Activated CD8-positive, alpha-beta T cell treated with anti-CD3 and anti-CD28 coated beads, Interleukin-2, amount 10 ng/mL, durations not matched to agents 7 days and 5 days (primary cell): ENCODE measurements at regions not wholly inside any gene's neighbourhood (a gene's known extent, or its start where the extent isn't known, plus 50 kb on each side); places are given as distances from the start of the nearest gene placed in this dataset.
"Not testable (repeated sequence)": the region's sequence is repeated elsewhere in the genome, so short reads cannot be mapped to it uniquely, and the experiment has no call there.

Experiments
- ATAC-seq: fragments of 150-1000 bp; cut with Tn5 transposase; one replicate; pipeline ENCODE4 v1.10.0; 2021; ENCODE audit warnings: moderate library complexity
- CTCF ChIA-PET: fragments of 350-600 bp; sonication (Branson Sonifier 250); formaldehyde crosslinking; loops from one replicate; lab custom pipeline; 2021; ENCODE audit warnings: antibody characterized with exemption; lab: Charles Lee
- POLR2A ChIA-PET: fragments of 350-600 bp; sonication (Branson Sonifier 250); formaldehyde crosslinking; loops from one replicate; lab custom pipeline; 2021; ENCODE audit warnings: antibody characterized with exemption; lab: Charles Lee
- DNase-seq: peaks from one replicate; pipeline ENCODE4 v3.0.0-alpha.2; 2020
- H3K27ac Mint-ChIP-seq: one replicate; pipeline ENCODE4 v1.8.0; 2021; ENCODE audit warnings: mild to moderate bottlenecking, mixed read lengths
- H3K27me3 Mint-ChIP-seq: one replicate; pipeline ENCODE4 v1.8.0; 2021; ENCODE audit warnings: low read depth, mixed read lengths
- H3K36me3 Mint-ChIP-seq: one replicate; pipeline ENCODE4 v1.8.0; 2021; ENCODE audit warnings: low read depth, mixed read lengths
- H3K4me1 Mint-ChIP-seq: one replicate; pipeline ENCODE4 v1.8.0; 2021; ENCODE audit warnings: low read depth, mixed read lengths
- H3K4me3 Mint-ChIP-seq: one replicate; pipeline ENCODE4 v1.8.0; 2021; ENCODE audit warnings: mild to moderate bottlenecking, mixed read lengths
- H3K9me3 Mint-ChIP-seq: one replicate; pipeline ENCODE4 v1.8.0; 2022; ENCODE audit warnings: mixed read lengths; ENCODE audit not compliant: insufficient read depth

DNA sequence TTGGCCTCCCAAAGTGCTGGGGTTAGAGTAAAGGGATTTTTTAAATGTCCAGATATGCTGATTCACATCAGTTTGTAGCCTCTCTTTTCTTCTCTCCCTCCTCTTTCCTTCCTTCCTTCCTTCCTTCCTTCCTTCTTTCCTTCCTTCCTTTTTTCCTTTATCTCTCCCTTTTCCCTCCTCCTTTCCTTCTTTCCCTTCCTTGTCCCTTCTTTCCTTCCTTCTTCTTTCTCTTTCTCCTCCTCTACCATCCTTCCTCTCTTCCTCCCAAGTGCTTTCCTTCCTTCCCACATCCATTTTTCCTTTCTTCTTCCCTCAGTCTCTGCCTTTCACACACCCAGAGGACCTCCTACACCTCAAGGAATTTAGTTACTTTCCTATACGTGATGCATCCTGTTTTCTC is 671.8 kb downstream of the HS3ST4 start:
- Mint-ChIP-seq H3K36me3 (no peaks in the 10 kb centered on the region), H3K27me3 (peaks cover 5% of the 10 kb centered on the region), H3K9me3 (no peaks in the 10 kb centered on the region), H3K4me1 (no peaks in the 10 kb centered on the region), H3K4me3 (no peak overlapping the region), H3K27ac (no peak overlapping the region)
- ChIA-PET CTCF (no interaction called here), POLR2A (no interaction called here)
- ATAC-seq = no peak
- no peak for DNase-seq

DNA sequence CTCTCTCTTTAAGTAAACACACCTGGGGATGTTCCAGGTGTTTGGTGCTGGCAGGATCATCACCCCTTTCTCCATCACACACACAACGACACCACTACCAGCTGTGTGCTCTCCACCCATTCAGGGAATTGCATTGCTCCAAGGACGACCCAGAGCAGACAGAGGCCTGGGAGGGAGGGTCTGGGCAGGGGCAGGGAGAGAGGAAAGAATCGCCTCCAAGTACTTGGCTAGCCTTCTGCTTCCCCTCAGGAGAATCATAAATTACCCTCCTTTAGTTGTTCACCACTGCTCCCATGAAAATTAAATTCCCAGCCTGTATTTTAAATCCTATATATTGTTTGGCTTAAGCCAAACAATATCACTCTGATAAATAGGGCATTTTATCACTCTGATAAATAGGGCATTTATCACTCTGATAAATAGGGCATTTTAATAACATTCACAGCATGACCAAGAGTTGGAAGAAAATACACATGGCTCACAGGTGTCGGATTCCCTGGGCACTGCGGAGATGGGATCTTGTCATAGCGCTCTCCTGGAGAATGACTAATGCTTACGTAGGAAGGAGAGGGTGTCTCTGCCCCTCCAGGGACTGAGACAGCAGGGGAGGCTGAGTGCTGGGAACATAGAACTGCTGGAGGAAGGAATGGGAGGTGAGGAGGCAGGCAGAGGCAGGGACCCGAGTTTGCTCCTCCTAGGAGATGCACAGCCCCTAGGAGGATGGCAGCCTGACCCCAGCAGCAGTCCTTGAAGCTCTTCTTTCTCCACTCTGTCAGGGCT is 673.6 kb downstream of the HS3ST4 start:
- Mint-ChIP-seq H3K4me3 (no peak overlapping the region), H3K27me3 (peaks cover 5% of the 10 kb centered on the region), H3K9me3 (no peaks in the 10 kb centered on the region), H3K27ac (no peak overlapping the region), H3K4me1 (no peaks in the 10 kb centered on the region), H3K36me3 (no peaks in the 10 kb centered on the region)
- ATAC-seq (no peak), DNase-seq (no peak)
- CTCF ChIA-PET = no interaction called here
- POLR2A ChIA-PET = no interaction called here

- ATAC-seq = no peak
- ChIA-PET CTCF (no interaction called here), POLR2A (no interaction called here)
- no peak overlapping the region for H3K4me3 Mint-ChIP-seq
- DNase-seq = no peak
- H3K36me3 Mint-ChIP-seq = no peaks in the 10 kb centered on the region
- H3K4me1 Mint-ChIP-seq = no peaks in the 10 kb centered on the region
- no peak overlapping the region for H3K27ac Mint-ChIP-seq
- H3K27me3 Mint-ChIP-seq = peaks cover 5% of the 10 kb centered on the region
- no peaks in the 10 kb centered on the region for H3K9me3 Mint-ChIP-seq
Measured at GRCh38 chr16:26371349-26371869, 679.6 kb downstream of the HS3ST4 start.

DNA sequence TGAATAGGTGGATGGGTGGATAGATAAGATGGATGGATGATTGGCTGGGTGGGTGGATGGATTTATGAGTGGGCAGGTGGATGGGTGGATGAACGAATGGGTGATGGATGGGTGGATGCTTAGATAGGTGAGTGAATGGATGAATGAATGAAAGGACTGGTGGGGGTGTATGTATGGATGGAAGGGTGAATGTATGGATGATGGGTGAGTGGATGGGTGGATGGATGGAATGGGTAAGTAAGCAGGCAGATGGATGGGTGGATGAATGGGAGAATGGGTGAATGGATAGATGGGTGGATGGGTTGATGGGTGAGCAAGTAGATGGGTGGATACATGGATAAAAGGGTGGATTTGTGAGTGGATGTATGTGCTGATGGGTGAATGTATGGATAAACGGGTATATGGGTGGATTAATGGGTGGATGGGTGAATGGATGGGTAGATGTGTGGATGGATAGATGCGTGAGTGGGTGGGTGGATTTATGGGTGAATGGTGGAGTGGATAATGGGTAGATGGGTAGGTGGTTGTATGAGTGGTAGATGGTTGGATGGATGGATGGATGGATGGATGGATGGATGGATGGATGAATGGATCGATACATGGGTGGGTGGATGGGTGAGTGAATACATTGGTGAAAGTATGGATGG is 682.6 kb downstream of the HS3ST4 start:
- ChIA-PET CTCF (no interaction called here), POLR2A (no interaction called here)
- H3K9me3 Mint-ChIP-seq = no peaks in the 10 kb centered on the region
- DNase-seq (no peak), ATAC-seq (no peak)
- H3K4me3 Mint-ChIP-seq = no peak overlapping the region
- H3K27ac Mint-ChIP-seq = no peak overlapping the region
- H3K27me3 Mint-ChIP-seq = no peaks in the 10 kb centered on the region
- H3K36me3 Mint-ChIP-seq = no peaks in the 10 kb centered on the region
- H3K4me1 Mint-ChIP-seq = no peaks in the 10 kb centered on the region

DNA sequence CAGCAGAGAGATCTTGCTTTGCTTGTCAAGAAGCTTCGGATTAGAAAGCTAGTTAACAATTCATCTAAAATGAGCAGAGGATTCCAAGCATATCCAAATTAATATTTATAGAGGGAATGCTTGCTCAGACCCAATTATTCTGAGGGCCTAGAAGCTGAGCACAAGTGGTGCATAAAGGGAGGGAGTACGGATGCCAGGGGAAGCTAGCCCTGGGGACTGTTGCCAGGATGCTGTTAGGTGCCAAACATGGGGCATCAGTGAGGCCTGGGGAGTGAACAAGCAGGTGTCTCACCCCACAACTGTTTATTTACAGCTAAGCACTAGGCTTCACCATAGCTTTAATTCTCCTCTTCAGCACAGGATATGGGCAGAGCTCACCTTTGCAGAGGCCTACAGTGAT is 684.1 kb upstream of the C16orf82 start:
- H3K27me3 Mint-ChIP-seq = peaks cover 6% of the 10 kb centered on the region
- no peaks in the 10 kb centered on the region for H3K36me3 Mint-ChIP-seq
- POLR2A ChIA-PET = no interaction called here
- ATAC-seq (no peak), DNase-seq (no peak)
- no peaks in the 10 kb centered on the region for H3K4me1 Mint-ChIP-seq
- H3K9me3 Mint-ChIP-seq = no peaks in the 10 kb centered on the region
- CTCF ChIA-PET = no interaction called here
- no peak overlapping the region for H3K4me3 Mint-ChIP-seq
- no peak overlapping the region for H3K27ac Mint-ChIP-seq

- ChIA-PET POLR2A (no interaction called here), CTCF (no interaction called here)
- Mint-ChIP-seq H3K27me3 (peaks cover 10% of the 10 kb centered on the region), H3K27ac (no peak overlapping the region), H3K36me3 (no peaks in the 10 kb centered on the region), H3K4me1 (no peaks in the 10 kb centered on the region), H3K9me3 (no peaks in the 10 kb centered on the region), H3K4me3 (no peak overlapping the region)
- ATAC-seq (no peak), DNase-seq (no peak)
Measured at GRCh38 chr16:26386096-26386495, 680.6 kb upstream of the C16orf82 start.

DNA sequence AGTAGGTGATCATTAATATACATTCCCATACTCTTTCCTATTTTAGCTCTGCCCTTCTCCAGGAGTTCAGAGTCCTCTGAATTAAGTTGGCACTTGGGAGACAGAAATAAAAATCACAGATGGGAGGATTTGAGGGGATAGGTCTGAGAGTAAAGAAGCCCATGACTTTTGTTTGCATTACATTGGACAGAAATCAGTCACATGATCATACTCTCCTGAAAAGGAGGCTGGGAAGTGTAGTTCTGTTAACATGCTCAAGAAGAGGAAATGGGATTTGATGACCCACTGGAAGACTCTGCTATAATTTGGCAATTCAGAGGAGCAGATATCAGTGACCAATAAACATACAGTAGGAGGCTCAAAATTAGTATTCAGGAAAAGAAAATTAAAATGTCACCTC is 674.9 kb upstream of the C16orf82 start:
- CTCF ChIA-PET = no interaction called here
- Mint-ChIP-seq H3K27me3 (peaks cover 10% of the 10 kb centered on the region), H3K4me1 (no peaks in the 10 kb centered on the region), H3K36me3 (no peaks in the 10 kb centered on the region), H3K4me3 (no peak overlapping the region), H3K27ac (no peak overlapping the region), H3K9me3 (no peaks in the 10 kb centered on the region)
- DNase-seq (no peak), ATAC-seq (no peak)
- POLR2A ChIA-PET = no interaction called here

GRCh38 chr16:26394409-26394808 is 672.3 kb upstream of the C16orf82 start:
- ATAC-seq (no peak), DNase-seq (no peak)
- H3K4me1 Mint-ChIP-seq = no peaks in the 10 kb centered on the region
- H3K4me3 Mint-ChIP-seq = no peak overlapping the region
- ChIA-PET CTCF (no interaction called here), POLR2A (no interaction called here)
- no peaks in the 10 kb centered on the region for H3K36me3 Mint-ChIP-seq
- H3K27ac Mint-ChIP-seq = no peak overlapping the region
- H3K27me3 Mint-ChIP-seq = peaks cover 10% of the 10 kb centered on the region
- no peaks in the 10 kb centered on the region for H3K9me3 Mint-ChIP-seq

GRCh38 chr16:26395700-26396099 is 671.0 kb upstream of the C16orf82 start:
- CTCF ChIA-PET = no interaction called here
- Mint-ChIP-seq H3K36me3 (no peaks in the 10 kb centered on the region), H3K9me3 (no peaks in the 10 kb centered on the region), H3K27ac (no peak overlapping the region), H3K4me1 (no peaks in the 10 kb centered on the region), H3K4me3 (no peak overlapping the region), H3K27me3 (peaks cover 10% of the 10 kb centered on the region)
- POLR2A ChIA-PET = no interaction called here
- DNase-seq (no peak), ATAC-seq (no peak)

DNA sequence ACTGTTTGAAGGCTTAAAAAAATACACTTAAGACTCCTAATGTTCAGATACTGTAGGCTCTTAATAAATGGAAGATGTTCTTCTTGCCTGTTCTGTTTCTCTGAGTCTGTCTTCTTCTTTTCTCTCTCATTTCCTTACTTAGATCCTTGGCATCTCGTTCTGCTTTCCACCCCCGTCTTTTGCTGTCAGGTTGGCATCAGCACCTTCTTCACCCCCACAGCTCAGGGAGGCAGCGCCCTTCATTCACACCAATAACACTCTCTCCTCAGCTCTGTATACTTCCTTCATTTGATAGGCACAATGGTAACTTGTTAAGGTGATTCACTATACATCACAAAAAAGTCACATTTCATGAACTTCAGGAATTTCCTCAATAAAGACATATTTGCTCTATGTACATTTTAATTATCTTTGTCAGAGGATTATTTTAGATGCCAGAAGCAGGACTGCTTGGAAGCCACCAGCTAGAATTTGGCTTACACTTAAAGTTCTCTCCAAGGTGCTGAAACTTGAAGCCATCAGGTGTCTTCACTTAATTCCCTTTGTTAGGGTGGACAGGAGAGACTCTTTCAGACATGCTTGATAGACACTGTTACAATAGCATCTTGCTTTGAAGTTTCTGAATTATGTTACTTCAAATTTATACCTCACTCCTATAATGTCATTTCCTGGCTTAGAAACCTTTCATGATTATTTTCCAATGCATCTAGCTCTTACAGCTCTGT is 670.1 kb upstream of the C16orf82 start:
- peaks cover 10% of the 10 kb centered on the region for H3K27me3 Mint-ChIP-seq
- H3K27ac Mint-ChIP-seq = no peak overlapping the region
- no peaks in the 10 kb centered on the region for H3K4me1 Mint-ChIP-seq
- no peaks in the 10 kb centered on the region for H3K9me3 Mint-ChIP-seq
- ChIA-PET POLR2A (no interaction called here), CTCF (no interaction called here)
- DNase-seq (no peak), ATAC-seq (no peak)
- no peak overlapping the region for H3K4me3 Mint-ChIP-seq
- H3K36me3 Mint-ChIP-seq = no peaks in the 10 kb centered on the region

DNA sequence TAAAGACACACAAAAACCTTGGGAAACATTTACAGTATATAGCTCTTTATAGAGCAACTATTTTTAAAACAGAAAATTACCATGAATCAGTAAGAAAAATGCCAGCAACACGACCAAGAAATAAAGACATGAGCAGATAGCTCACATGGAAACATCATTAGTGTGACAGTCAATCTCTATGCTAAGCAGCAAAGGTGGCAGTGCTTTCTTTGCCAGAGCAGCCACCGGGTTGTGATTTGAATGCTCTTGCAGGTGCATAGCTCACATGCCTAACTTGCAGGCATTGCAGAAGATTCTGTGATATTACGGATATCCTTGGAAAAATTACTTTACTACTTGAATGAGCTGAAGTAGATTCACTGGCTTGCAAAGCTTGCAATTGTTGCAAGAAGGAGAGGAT is 652.9 kb upstream of the C16orf82 start:
- ATAC-seq = no peak
- no peak for DNase-seq
- H3K9me3 Mint-ChIP-seq = no peaks in the 10 kb centered on the region
- H3K4me3 Mint-ChIP-seq = no peak overlapping the region
- ChIA-PET CTCF (no interaction called here), POLR2A (no interaction called here)
- H3K27ac Mint-ChIP-seq = no peak overlapping the region
- H3K4me1 Mint-ChIP-seq = no peaks in the 10 kb centered on the region
- H3K36me3 Mint-ChIP-seq = no peaks in the 10 kb centered on the region
- peaks cover 4% of the 10 kb centered on the region for H3K27me3 Mint-ChIP-seq

GRCh38 chr16:26419458-26419857 is 647.3 kb upstream of the C16orf82 start:
- CTCF ChIA-PET, H3K9me3 Mint-ChIP-seq, H3K36me3 Mint-ChIP-seq, H3K4me1 Mint-ChIP-seq, ATAC-seq, DNase-seq, H3K27ac Mint-ChIP-seq, H3K4me3 Mint-ChIP-seq, POLR2A ChIA-PET: not testable (repeated sequence)
- H3K27me3 Mint-ChIP-seq = peaks cover 11% of the 10 kb centered on the region
